Liver (tissue), 3 donors: ENCODE measurements at regions not wholly inside any gene's neighbourhood (a gene's known extent, or its start where the extent isn't known, plus 50 kb on each side); places are given as distances from the start of the nearest gene placed in this dataset.

Experiments
- EGR1 ChIP-seq, 2 donors: IDR thresholded peaks; 2 replicates each; pipeline ENCODE4 v1.6.1; 2016 to 2018; ENCODE audit warnings: antibody characterized with exemption in 2 of 2, low read depth in 2 of 2
- FOXA1 ChIP-seq: IDR thresholded peaks from 2 replicates; pipeline ENCODE4 v1.6.1; 2016; ENCODE audit warnings: antibody characterized with exemption
- GABPA ChIP-seq, 2 donors: IDR thresholded peaks in 1 of 2; conservative IDR thresholded peaks in 1 of 2; 2 replicates each; pipeline ENCODE4 v1.6.1; 2016; ENCODE audit warnings: antibody characterized with exemption in 2 of 2, mild to moderate bottlenecking in 1 of 2, moderate library complexity in 1 of 2
- HNF4A ChIP-seq, 2 donors: conservative IDR thresholded peaks; 2 replicates each; pipeline ENCODE4 v1.6.1; 2016; ENCODE audit warnings: antibody characterized with exemption in 2 of 2, mild to moderate bottlenecking in 2 of 2
- JUND ChIP-seq, 2 donors: IDR thresholded peaks; 2 replicates each; pipeline ENCODE4 v1.6.1; 2016; ENCODE audit warnings: antibody characterized with exemption in 2 of 2
- RAD21 ChIP-seq, 2 donors: IDR thresholded peaks; 2 replicates each; pipeline ENCODE4 v1.6.1; 2016; ENCODE audit warnings: antibody characterized with exemption in 2 of 2, mild to moderate bottlenecking in 2 of 2
- RXRA ChIP-seq, 2 donors: IDR thresholded peaks; 2 replicates each; pipeline ENCODE4 v1.6.1; 2017 to 2018; ENCODE audit warnings: antibody characterized with exemption in 2 of 2, mild to moderate bottlenecking in 1 of 2
- SP1 ChIP-seq: IDR thresholded peaks from 2 replicates; pipeline ENCODE4 v1.6.1; 2018; ENCODE audit warnings: antibody characterized with exemption, mild to moderate bottlenecking
- TAF1 ChIP-seq: conservative IDR thresholded peaks from 2 replicates; pipeline ENCODE4 v1.6.1; 2016; ENCODE audit warnings: antibody characterized with exemption, mild to moderate bottlenecking
- TF ChIP-seq, protein P1 (sequence below): fragments of 150-350 bp; IDR thresholded peaks from 2 replicates; pipeline ENCODE4 v1.5.1; 2017; ENCODE audit warnings: improper control_type of control experiment, low read depth, low read length; ENCODE audit not compliant: missing input control
- TF ChIP-seq, protein P2 (sequence below): IDR thresholded peaks from 2 replicates; pipeline ENCODE4 v1.6.1; 2016; ENCODE audit warnings: antibody characterized with exemption
- TF ChIP-seq, protein P3 (sequence below): IDR thresholded peaks from 2 replicates; pipeline ENCODE4 v1.6.1; 2016; ENCODE audit warnings: antibody characterized with exemption, mild to moderate bottlenecking
- TF ChIP-seq, protein P4 (sequence below): IDR thresholded peaks from 2 replicates; pipeline ENCODE4 v1.6.1; 2016; ENCODE audit warnings: antibody characterized with exemption
- TF ChIP-seq, protein P5 (sequence below): IDR thresholded peaks from 2 replicates; pipeline ENCODE4 v1.6.1; 2016; ENCODE audit warnings: antibody characterized with exemption
- donor health status: healthy.
- donor health status: healthy.

DNA sequence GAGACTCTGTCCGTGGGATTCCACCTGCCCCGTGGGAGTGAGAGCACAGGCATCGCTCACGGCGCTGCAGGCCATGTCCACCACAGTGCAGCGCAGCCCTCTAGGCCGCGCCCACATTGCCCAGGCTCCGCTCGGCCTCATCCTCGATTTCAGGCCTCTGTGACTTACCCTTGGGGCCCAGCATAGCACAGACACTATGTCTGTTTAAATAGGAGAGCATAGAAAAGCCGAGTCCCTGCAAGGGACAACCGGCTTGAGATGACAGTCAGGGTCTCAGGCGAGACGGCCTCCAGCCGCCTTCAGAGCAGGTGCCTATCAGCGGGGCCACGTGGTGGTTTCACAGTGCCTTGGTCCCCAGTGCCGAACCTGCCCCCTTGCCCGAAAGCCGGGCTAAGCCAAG, 56.9 kb upstream of the POFUT2 start:
- no peak for TF ChIP-seq SP1
- TF ChIP-seq, protein P1, sequence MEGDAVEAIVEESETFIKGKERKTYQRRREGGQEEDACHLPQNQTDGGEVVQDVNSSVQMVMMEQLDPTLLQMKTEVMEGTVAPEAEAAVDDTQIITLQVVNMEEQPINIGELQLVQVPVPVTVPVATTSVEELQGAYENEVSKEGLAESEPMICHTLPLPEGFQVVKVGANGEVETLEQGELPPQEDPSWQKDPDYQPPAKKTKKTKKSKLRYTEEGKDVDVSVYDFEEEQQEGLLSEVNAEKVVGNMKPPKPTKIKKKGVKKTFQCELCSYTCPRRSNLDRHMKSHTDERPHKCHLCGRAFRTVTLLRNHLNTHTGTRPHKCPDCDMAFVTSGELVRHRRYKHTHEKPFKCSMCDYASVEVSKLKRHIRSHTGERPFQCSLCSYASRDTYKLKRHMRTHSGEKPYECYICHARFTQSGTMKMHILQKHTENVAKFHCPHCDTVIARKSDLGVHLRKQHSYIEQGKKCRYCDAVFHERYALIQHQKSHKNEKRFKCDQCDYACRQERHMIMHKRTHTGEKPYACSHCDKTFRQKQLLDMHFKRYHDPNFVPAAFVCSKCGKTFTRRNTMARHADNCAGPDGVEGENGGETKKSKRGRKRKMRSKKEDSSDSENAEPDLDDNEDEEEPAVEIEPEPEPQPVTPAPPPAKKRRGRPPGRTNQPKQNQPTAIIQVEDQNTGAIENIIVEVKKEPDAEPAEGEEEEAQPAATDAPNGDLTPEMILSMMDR = no peak
- TF ChIP-seq GABPA (IDR thresholded peaks at IDR 0.05 in 1 of 2, conservative IDR thresholded peaks at IDR 0.05 in 1 of 2) = no peak
- TF ChIP-seq, protein P2, sequence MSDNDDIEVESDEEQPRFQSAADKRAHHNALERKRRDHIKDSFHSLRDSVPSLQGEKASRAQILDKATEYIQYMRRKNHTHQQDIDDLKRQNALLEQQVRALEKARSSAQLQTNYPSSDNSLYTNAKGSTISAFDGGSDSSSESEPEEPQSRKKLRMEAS = no peak
- TF ChIP-seq RAD21 (IDR thresholded peaks at IDR 0.05) = no peak
- TF ChIP-seq, protein P3, sequence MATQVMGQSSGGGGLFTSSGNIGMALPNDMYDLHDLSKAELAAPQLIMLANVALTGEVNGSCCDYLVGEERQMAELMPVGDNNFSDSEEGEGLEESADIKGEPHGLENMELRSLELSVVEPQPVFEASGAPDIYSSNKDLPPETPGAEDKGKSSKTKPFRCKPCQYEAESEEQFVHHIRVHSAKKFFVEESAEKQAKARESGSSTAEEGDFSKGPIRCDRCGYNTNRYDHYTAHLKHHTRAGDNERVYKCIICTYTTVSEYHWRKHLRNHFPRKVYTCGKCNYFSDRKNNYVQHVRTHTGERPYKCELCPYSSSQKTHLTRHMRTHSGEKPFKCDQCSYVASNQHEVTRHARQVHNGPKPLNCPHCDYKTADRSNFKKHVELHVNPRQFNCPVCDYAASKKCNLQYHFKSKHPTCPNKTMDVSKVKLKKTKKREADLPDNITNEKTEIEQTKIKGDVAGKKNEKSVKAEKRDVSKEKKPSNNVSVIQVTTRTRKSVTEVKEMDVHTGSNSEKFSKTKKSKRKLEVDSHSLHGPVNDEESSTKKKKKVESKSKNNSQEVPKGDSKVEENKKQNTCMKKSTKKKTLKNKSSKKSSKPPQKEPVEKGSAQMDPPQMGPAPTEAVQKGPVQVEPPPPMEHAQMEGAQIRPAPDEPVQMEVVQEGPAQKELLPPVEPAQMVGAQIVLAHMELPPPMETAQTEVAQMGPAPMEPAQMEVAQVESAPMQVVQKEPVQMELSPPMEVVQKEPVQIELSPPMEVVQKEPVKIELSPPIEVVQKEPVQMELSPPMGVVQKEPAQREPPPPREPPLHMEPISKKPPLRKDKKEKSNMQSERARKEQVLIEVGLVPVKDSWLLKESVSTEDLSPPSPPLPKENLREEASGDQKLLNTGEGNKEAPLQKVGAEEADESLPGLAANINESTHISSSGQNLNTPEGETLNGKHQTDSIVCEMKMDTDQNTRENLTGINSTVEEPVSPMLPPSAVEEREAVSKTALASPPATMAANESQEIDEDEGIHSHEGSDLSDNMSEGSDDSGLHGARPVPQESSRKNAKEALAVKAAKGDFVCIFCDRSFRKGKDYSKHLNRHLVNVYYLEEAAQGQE = no peak
- TF ChIP-seq TAF1 = no peak
- TF ChIP-seq, protein P4, sequence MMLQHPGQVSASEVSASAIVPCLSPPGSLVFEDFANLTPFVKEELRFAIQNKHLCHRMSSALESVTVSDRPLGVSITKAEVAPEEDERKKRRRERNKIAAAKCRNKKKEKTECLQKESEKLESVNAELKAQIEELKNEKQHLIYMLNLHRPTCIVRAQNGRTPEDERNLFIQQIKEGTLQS = no peak
- no peak for TF ChIP-seq JUND (IDR thresholded peaks at IDR 0.05)
- TF ChIP-seq FOXA1 = no peak
- TF ChIP-seq RXRA (IDR thresholded peaks at IDR 0.05) = no peak
- TF ChIP-seq, protein P5, sequence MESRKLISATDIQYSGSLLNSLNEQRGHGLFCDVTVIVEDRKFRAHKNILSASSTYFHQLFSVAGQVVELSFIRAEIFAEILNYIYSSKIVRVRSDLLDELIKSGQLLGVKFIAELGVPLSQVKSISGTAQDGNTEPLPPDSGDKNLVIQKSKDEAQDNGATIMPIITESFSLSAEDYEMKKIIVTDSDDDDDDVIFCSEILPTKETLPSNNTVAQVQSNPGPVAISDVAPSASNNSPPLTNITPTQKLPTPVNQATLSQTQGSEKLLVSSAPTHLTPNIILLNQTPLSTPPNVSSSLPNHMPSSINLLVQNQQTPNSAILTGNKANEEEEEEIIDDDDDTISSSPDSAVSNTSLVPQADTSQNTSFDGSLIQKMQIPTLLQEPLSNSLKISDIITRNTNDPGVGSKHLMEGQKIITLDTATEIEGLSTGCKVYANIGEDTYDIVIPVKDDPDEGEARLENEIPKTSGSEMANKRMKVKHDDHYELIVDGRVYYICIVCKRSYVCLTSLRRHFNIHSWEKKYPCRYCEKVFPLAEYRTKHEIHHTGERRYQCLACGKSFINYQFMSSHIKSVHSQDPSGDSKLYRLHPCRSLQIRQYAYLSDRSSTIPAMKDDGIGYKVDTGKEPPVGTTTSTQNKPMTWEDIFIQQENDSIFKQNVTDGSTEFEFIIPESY = no peak
- no peak for TF ChIP-seq EGR1 (IDR thresholded peaks at IDR 0.05; ENCODE audit: low read depth in 2 of 2)
- no peak for TF ChIP-seq HNF4A (conservative IDR thresholded peaks at IDR 0.05)
